LHCN-M2 (cell line): ENCODE measurements at regions not wholly inside any gene's neighbourhood (a gene's known extent, or its start where the extent isn't known, plus 50 kb on each side); places are given as distances from the start of the nearest gene placed in this dataset.

ENCODE experiments used
- DNase-seq: peaks from one replicate; pipeline ENCODE4 v3.0.0-alpha.2; 2012; ENCODE audit warnings: low read depth

GRCh38 chr1:98331718-98332311, 329.7 kb upstream of the SNX7 start:
- DNase-seq: peak; percentile 32

- peak; percentile 69 for DNase-seq
Observed at GRCh38 chr1:98331243-98331642, 330.3 kb upstream of the SNX7 start.

DNA sequence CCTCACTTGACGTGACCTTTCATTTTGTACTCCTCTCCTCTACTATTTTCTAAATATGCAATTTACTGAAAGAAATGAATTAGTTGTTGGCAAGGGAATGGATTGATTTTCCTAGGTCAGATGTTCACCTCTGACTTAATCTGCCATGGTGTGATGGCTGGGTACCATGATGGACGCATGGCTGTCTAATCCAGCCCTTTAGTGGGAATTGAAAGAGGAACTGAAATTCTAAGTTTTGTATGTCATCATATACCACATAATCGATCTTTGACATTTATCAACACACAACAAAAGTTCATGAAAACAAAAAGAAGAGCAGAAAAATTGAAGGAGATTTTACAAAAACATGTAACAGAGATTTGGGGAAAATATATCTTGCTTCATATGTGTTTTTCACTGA, 331.3 kb upstream of the SNX7 start:
- no peak for DNase-seq

DNA sequence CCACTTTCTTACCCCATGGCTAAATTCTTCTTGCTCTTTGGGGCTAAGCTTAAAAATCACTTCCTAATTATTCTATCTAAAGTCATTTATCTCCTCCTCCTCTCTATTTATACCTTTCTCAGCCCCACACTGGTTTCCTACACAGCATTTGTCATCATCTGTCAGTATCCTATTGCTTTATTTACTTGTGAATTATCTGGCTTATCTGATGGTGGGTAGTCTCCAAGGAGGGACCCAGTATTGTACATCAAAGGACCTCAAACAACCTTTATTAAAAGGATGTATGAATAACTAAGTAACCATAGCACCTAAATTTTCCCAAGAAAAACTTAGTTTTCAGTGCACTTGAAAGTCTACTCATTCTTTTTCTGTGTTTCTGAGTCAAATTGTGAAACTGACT, 332.7 kb upstream of the SNX7 start:
- DNase-seq: no peak

GRCh38 chr1:98327220-98327861, 334.2 kb upstream of the SNX7 start:
- peak; percentile 77 for DNase-seq

DNA sequence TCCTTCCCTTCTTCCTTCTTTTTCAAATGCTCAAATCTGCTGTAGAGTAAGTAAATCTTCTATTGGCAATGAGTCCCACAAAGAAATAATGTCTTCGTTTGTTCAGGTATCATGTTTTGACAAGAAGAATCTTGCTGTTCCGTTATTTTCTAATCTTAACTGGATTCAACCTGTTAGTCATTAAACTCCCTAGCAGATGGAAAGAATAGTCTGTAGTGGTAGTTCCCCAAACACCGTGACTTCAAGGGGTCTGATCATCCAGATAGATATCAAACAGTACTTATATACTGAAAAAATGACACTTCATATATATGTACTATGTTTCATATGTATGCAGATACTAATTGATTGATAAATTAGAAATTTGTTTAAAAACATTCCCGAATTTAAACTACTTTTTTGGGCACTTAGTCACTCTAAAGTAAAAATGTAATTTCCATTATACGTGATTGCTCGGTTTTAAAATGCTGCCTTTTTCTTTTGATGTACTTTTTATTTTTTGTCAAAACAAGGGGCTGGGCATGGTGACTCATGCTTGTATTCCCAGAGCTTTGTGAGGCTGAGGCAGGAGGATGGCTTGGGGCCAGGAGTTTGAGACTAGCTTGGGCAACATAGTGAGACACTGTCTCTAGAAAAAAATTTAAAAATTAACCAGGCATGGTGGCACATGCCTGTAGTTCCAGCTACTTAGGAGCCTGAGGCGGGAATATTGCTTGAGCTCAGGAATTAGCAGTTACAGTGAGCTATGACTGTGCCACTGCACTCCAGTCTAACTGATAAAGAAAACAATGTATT, 335.7 kb upstream of the SNX7 start:
- DNase-seq: peak; percentile 96

- peak; percentile 99 for DNase-seq
Observed at GRCh38 chr1:98323906-98324358, 337.6 kb upstream of the SNX7 start.

DNA sequence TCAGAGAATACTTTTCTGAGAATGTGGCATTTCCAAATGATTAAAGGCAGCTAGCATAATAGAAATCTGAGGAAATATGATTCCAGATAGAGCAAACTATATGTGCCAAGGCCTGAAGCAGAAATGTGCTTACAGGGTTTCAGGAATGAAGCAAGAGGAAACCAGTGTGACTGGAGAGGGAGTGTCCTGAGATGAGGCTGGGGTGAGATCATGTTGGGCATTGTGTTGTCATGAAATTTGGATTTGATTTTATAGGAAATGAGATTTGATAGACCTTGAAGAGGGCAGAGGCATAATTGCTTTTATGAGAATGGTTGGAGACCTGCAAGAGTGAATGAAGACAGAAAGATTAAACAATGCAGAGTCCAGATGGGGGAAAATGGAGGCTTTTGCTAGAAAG, 338.1 kb upstream of the SNX7 start:
- peak; percentile 95 for DNase-seq

DNA sequence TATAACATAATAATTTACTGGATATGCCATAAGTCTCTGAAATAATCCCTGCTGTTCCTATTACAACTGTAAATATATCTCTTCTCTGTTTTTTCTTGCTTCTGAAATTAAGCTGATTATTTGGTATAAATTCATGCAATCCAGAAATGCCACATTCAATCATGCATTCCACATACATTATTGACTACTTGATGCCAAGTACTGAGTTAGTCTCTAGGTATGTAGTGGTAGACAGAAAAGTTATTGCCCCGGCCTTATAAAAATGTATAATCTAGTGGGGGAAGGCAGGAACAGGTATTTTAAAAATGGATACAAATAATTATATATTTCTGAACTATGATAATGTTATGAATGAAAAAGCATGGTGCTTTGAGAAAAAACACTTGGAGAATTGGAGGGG, 338.6 kb upstream of the SNX7 start:
- DNase-seq: no peak

GRCh38 chr1:98322086-98322485, 339.4 kb upstream of the SNX7 start:
- DNase-seq: no peak

DNA sequence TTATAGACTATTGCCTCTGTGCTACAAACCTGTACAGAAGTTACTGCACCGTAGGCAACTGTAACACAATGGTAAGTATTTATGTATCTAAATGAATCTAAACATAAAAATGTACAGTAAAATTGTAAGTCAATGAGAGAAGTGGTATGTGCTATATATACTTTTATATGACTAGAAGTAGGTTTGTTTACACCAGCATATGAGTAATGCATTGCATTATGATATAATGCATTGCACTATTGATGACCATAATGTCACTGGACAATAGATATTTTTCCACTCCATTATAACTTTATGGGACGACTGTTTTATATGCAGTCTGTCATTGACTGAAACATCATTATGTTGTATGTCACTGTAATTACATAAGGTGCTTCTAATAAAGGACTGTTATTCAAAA, 340.3 kb upstream of the SNX7 start:
- no peak for DNase-seq

GRCh38 chr1:98316286-98316905, 345.1 kb upstream of the SNX7 start:
- DNase-seq: peak; percentile 27

DNA sequence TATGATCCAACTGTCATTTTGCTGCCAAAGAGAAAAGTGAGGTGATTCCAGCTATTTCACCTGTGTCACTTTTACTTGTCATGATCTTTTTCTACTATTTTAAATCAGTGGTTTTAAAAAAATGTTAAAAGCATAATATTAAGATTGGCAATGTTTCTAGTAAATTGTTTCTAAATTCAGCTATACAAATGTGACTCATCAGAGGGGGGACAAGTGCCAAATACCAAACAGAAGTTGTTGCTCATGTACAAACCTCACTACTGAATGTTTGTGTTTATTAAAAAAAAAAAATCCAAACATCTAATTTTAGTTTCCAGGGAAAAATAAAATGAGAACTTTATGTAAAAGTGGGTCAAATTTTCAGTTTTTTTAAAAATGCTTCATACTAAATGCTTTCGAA, 346.2 kb upstream of the SNX7 start:
- peak; percentile 79 for DNase-seq

- no peak for DNase-seq
Observed at GRCh38 chr1:98314601-98315000, 346.9 kb upstream of the SNX7 start.

- DNase-seq: no peak
Observed at GRCh38 chr1:98306517-98307089, 354.9 kb upstream of the SNX7 start.

- no peak for DNase-seq
Observed at GRCh38 chr1:98305362-98305761, 356.2 kb upstream of the SNX7 start.

DNA sequence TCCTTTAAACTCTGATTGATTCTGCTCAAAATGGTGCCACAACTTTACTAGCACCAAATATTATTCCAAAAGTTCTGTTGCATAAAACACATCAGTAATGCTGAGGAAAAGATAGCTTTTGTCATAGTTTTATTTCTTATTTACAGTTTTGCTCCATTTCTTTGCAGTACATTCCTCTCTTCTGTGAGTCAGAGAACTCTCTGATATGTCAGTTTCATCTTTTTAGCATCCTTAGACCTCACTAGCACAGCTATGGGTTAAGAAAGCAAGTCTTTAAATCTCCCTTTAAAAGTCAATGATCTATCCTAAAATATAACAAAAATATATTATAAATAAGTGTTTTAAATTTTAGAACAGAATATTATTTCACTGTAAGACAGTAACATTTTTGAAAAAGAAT, 356.6 kb upstream of the SNX7 start:
- peak; percentile 41 for DNase-seq

- DNase-seq: no peak
Observed at GRCh38 chr1:98299861-98300260, 361.7 kb upstream of the SNX7 start.

DNA sequence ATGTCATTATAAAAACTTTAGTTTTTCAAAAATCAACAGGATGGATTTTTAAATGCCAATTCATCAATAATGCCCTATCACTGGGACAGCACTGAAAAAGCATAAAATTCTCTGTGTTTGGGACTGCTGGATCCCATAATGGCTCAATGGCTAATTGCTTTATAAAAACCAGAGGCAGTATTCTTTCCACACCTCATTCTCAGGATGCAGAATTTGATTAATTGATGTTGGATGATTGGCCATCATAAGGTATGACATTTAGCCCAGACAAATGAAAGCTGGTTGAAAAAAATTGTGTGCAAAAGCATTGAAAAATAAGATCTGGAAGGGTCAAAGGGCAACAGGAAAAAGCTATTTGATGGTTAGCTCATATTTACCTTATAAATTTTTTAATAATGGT, 362.2 kb upstream of the SNX7 start:
- no peak for DNase-seq

DNA sequence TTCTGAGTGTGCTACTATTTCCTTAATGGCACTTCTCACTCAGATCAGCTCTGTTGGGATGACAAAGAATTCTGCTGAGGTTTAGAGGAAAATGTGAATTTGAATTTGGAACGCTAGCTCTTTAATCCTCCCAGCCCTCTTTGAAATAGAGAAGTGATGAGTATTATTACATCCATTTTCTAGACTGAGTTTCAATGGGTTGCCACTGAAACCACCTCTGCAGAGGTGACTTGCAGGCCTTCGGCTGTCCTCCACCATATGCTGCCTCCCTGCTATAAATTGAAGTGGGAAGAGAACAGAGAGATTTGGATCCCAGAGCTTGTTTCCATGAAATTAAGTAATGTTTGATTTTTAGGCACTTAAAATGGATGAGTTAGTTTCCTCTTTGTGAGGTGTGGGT, 363.2 kb upstream of the SNX7 start:
- DNase-seq: no peak

GRCh38 chr1:98296681-98297080, 364.8 kb upstream of the SNX7 start:
- DNase-seq: no peak

DNA sequence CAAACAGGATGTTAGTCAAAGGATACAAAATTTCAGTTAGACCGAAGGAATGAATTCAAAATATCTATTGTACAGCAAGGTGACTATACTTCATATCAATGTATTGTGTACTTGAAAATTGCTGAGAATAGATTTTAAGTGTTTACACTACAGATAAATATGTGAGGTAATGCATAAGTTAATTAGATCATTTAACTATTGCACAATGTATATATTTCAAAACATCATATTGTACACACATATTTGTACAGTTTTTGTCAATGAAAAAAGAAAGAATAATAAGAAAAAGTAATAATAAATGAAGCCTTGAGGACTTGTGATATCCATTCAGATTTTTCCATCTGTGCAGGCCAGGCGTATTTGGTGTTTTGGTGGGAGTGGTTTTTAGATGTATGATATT, 367.4 kb upstream of the SNX7 start:
- no peak for DNase-seq
